Vagina (tissue), 2 donors: ENCODE measurements at regions not wholly inside any gene's neighbourhood (a gene's known extent, or its start where the extent isn't known, plus 50 kb on each side); places are given as distances from the start of the nearest gene placed in this dataset.

Experiments used
- DNase-seq, 2 donors: peaks; one replicate each; pipeline ENCODE4 v3.0.0-alpha.2; 2017; ENCODE audit errors: extremely low spot score in 2 of 2
- H3K27ac ChIP-seq: fragments of 200-600 bp; sonication (generic); one replicate; pipeline ENCODE4 v1.5.1; 2019
- H3K27me3 ChIP-seq: fragments of 200-600 bp; sonication (generic); one replicate; pipeline ENCODE4 v1.5.1; 2019
- H3K36me3 ChIP-seq, 2 donors: fragments of 200-600 bp; sonication (generic); one replicate each; pipeline ENCODE4 v1.5.1; 2017 to 2019
- H3K4me1 ChIP-seq: fragments of 200-600 bp; sonication (generic); one replicate; pipeline ENCODE4 v1.5.1; 2019
- H3K4me3 ChIP-seq, 2 donors: fragments of 200-600 bp; sonication (generic); 1 replicate in 1 of 2; 2 replicates in 1 of 2; pipeline ENCODE4 v1.5.1; 2016 to 2019
- H3K9me3 ChIP-seq: fragments of 200-600 bp; sonication (generic); one replicate; pipeline ENCODE4 v1.5.1; 2019
- POLR2A ChIP-seq, 2 donors: fragments of 450-650 bp; IDR thresholded peaks; one replicate each; pipeline ENCODE4 v1.6.1; 2017; ENCODE audit warnings: antibody characterized with exemption in 2 of 2, mild to moderate bottlenecking in 2 of 2, moderate library complexity in 2 of 2
- POLR2AphosphoS5 ChIP-seq, 2 donors: sonication (generic); formaldehyde crosslinking; IDR thresholded peaks; one replicate each; pipeline ENCODE4 v1.9.0; 2017; ENCODE audit warnings: antibody characterized with exemption in 2 of 2, mild to moderate bottlenecking in 2 of 2, low read depth in 1 of 2; ENCODE audit not compliant: insufficient read depth in 1 of 2
- intact Hi-C: fragments of 100-400 bp; cut with DNase I; formaldehyde crosslinking; loops from one replicate; pipeline ENCODE4 v1.15.1; 2023
- TF ChIP-seq, protein P1 (sequence below), 3 experiments: fragments of 450-650 bp in 2 of 3; fragments of 200-600 bp in 1 of 3; sonication (generic) in 1 of 3; IDR thresholded peaks; one replicate each; pipeline ENCODE4 v1.5.1; 2017 to 2019; ENCODE audit warnings: antibody characterized with exemption in 3 of 3, mild to moderate bottlenecking in 2 of 3, moderate library complexity in 2 of 3

DNA sequence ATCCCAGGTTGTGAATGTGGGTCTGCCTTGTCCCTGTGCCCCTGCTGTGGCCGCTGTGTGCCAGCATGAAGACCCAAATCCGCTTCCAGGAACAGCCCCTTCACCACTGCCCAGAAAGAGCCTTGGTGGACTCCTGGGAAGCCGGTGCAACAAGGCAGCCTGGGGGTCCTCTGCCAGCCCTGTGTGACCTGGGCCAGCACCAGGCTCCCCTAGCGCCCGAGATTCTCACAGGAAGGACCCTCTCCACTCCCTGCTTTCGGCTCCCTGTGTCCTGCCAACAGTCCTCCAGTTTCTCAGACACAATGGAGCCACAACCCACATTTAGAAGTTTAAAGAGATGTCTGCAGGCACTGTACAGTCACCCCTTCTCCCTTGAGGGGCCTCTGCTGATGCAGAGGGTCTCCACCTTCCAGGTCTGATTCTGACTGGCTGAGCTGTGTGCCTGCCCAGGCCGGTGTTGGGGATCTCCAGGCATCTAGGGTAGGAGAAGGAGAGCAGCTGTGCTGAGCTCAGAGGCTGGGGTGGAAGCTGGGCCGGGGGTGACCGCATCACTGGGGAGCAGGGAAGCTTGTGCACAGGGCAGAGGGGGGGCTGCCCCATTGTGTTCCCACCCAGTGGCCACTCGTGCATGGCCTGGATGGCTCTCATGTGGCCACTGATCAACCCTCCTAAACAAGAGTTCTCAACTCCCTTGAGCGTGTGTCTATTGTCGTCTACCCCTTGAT lies 174.0 kb downstream of the IRX2 start:
- Histone ChIP-seq H3K27ac (no peak overlapping the region), H3K27me3 (no peaks in the 10 kb centered on the region), H3K4me1 (no peaks in the 10 kb centered on the region), H3K9me3 (no peaks in the 10 kb centered on the region), H3K36me3 (no peaks in the 10 kb centered on the region), H3K4me3 (no peak overlapping the region)
- DNase-seq = no peak
- intact Hi-C loops = no loop called here
- TF ChIP-seq, protein P1, sequence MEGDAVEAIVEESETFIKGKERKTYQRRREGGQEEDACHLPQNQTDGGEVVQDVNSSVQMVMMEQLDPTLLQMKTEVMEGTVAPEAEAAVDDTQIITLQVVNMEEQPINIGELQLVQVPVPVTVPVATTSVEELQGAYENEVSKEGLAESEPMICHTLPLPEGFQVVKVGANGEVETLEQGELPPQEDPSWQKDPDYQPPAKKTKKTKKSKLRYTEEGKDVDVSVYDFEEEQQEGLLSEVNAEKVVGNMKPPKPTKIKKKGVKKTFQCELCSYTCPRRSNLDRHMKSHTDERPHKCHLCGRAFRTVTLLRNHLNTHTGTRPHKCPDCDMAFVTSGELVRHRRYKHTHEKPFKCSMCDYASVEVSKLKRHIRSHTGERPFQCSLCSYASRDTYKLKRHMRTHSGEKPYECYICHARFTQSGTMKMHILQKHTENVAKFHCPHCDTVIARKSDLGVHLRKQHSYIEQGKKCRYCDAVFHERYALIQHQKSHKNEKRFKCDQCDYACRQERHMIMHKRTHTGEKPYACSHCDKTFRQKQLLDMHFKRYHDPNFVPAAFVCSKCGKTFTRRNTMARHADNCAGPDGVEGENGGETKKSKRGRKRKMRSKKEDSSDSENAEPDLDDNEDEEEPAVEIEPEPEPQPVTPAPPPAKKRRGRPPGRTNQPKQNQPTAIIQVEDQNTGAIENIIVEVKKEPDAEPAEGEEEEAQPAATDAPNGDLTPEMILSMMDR (IDR thresholded peaks at IDR 0.05) = no peak
- no peak for TF ChIP-seq POLR2A (IDR thresholded peaks at IDR 0.05)
- TF ChIP-seq POLR2AphosphoS5 (IDR thresholded peaks at IDR 0.05; ENCODE audit: insufficient read depth in 1 of 2, low read depth in 1 of 2) = no peak

DNA sequence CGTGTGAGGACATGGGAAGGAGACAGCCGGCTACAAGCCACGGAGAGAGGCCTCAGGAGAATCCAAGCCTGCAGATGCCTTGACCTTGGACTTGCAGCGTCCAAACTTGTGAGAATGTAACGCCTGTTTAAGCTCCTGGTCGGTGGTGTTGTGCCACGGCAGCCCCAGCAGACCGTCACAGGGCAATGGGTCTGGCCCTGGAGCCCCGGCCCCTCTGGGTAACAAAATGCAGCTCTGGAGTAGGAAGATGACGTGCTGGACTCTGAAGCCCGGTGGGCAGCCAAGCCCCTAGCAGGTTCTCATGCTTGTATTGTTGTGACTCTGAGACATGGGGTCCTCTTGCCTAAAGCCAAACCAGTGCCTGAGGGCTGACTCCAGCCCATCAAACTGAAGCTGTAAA lies 174.7 kb downstream of the IRX2 start:
- intact Hi-C loops = no loop called here
- TF ChIP-seq, protein P1 (IDR thresholded peaks at IDR 0.05) = no peak
- TF ChIP-seq POLR2A (IDR thresholded peaks at IDR 0.05) = no peak
- no peak for TF ChIP-seq POLR2AphosphoS5 (IDR thresholded peaks at IDR 0.05; ENCODE audit: insufficient read depth in 1 of 2, low read depth in 1 of 2)
- no peaks in the 10 kb centered on the region for H3K27me3 ChIP-seq
- no peaks in the 10 kb centered on the region for H3K36me3 ChIP-seq
- H3K4me3 ChIP-seq = no peak overlapping the region
- no peaks in the 10 kb centered on the region for H3K9me3 ChIP-seq
- H3K4me1 ChIP-seq = no peaks in the 10 kb centered on the region
- H3K27ac ChIP-seq = no peak overlapping the region
- DNase-seq = no peak

DNA sequence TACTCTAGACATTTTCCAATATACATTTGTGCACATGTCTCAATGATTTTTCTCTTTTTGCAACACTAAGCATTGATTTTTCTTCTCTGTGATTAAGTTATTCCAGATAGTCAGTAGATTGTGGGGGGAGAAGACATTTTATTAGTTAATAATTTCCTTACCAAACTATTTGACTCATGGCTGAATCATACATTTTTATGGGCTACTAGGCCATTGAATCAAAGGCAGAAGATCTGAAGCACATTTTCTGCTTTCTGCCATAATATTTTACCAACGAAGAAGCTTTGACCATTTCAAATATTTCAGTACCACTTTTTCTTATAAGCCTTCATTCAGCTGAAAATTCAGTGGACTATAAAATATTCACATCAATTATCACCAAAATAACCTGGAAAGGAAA lies 175.6 kb downstream of the IRX2 start:
- DNase-seq = no peak
- H3K4me3 ChIP-seq = no peak overlapping the region
- TF ChIP-seq POLR2AphosphoS5 (IDR thresholded peaks at IDR 0.05; ENCODE audit: insufficient read depth in 1 of 2, low read depth in 1 of 2) = no peak
- H3K27ac ChIP-seq = no peak overlapping the region
- no peaks in the 10 kb centered on the region for H3K4me1 ChIP-seq
- intact Hi-C loops = no loop called here
- no peaks in the 10 kb centered on the region for H3K9me3 ChIP-seq
- H3K36me3 ChIP-seq = no peaks in the 10 kb centered on the region
- H3K27me3 ChIP-seq = no peaks in the 10 kb centered on the region

DNA sequence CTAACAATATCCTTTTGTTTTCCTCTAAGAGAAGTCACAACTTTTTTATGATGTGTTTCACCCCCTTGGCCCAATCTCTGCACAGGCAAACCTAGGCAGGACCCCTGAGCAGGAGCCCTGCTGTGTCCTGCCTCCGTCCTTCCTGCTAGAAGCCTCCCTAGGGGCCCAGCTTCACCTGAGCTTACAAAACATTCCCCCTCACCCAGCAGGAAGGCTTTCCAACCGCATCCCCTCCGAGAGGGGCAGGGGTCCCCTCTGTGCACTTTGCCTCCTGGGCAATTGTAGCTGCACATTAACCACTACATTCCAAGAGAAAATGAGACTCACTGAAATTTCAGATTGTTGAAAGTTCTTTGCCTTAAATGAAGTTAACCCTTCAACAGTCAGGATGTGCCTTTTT lies 176.2 kb downstream of the IRX2 start:
- H3K27ac ChIP-seq = no peak overlapping the region
- H3K9me3 ChIP-seq = no peaks in the 10 kb centered on the region
- intact Hi-C loops = no loop called here
- no peak for DNase-seq
- no peaks in the 10 kb centered on the region for H3K36me3 ChIP-seq
- no peaks in the 10 kb centered on the region for H3K4me1 ChIP-seq
- H3K27me3 ChIP-seq = no peaks in the 10 kb centered on the region
- TF ChIP-seq POLR2A (IDR thresholded peaks at IDR 0.05) (no peak), POLR2AphosphoS5 (IDR thresholded peaks at IDR 0.05; ENCODE audit: insufficient read depth in 1 of 2, low read depth in 1 of 2) (no peak)
- TF ChIP-seq, protein P1 (IDR thresholded peaks at IDR 0.05) = no peak
- no peak overlapping the region for H3K4me3 ChIP-seq

DNA sequence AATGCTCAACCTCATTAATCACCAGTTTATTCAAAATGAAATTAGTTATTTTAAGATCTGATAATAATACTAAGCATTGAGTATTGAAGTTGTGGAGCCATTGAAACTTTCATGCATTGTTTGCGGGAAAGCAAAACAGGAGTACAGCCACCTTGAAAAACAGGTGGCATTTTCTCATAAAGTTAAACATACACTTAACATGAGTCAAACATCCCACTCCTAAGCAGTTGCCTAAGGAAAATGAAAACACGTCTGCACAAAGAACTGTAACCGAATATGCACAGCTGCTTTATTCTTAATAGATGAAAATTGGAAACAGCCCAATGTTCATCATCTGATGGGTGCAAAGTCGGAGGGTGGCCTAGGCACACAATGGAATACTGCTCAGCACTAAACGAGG lies 177.3 kb downstream of the IRX2 start:
- no peak for DNase-seq
- H3K27ac ChIP-seq = no peak overlapping the region
- intact Hi-C loops = no loop called here
- H3K9me3 ChIP-seq = no peaks in the 10 kb centered on the region
- no peaks in the 10 kb centered on the region for H3K4me1 ChIP-seq
- no peaks in the 10 kb centered on the region for H3K27me3 ChIP-seq
- no peak overlapping the region for H3K4me3 ChIP-seq
- H3K36me3 ChIP-seq = no peaks in the 10 kb centered on the region
- TF ChIP-seq POLR2A (IDR thresholded peaks at IDR 0.05) = no peak
- TF ChIP-seq, protein P1 (IDR thresholded peaks at IDR 0.05) = no peak
- no peak for TF ChIP-seq POLR2AphosphoS5 (IDR thresholded peaks at IDR 0.05; ENCODE audit: insufficient read depth in 1 of 2, low read depth in 1 of 2)
